AG04450 (cell line): ENCODE measurements at regions not wholly inside any gene's neighbourhood (a gene's known extent, or its start where the extent isn't known, plus 50 kb on each side); places are given as distances from the start of the nearest gene placed in this dataset.

ENCODE experiments used
- CTCF ChIA-PET: fragments of 300-600, 350-600 bp; formaldehyde crosslinking; extraction: SDS; loops from one replicate; lab custom pipeline; 2022; ENCODE audit warnings: antibody characterized with exemption, inconsistent platforms; lab: Charles Lee
- POLR2A ChIA-PET: fragments of 350-600 bp; formaldehyde crosslinking; extraction: SDS; loops from one replicate; lab custom pipeline; 2021; ENCODE audit warnings: antibody characterized with exemption, inconsistent platforms; lab: Yijun Ruan, JAX
- DNase-seq: peaks from one replicate; pipeline ENCODE4 v3.0.0-alpha.2; 2011; ENCODE audit warnings: low read depth, low spot score
- H3K27ac ChIP-seq: one replicate; pipeline ENCODE4 v1.5.1; 2012; ENCODE audit warnings: low read depth, low read length, control low read depth
- H3K27me3 ChIP-seq: one replicate; pipeline ENCODE4 v1.6.0; 2012; ENCODE audit warnings: low read length; ENCODE audit not compliant: control insufficient read depth, insufficient read depth
- H3K4me3 ChIP-seq: 2 replicates; pipeline ENCODE4 v1.5.1; 2011; ENCODE audit warnings: mild to moderate bottlenecking, low read depth, low read length, control low read depth
- H3K9me3 ChIP-seq: 2 replicates; pipeline ENCODE4 v1.5.1; 2012; ENCODE audit warnings: low read length; ENCODE audit not compliant: control insufficient read depth, insufficient read depth
- CTCF ChIP-seq: IDR thresholded peaks from 2 replicates; pipeline ENCODE4 v1.5.1; 2011; ENCODE audit warnings: low read depth, low read length, control low read depth, inconsistent platforms

GRCh38 chr3:80036176-80036575 is 268.4 kb upstream of the ROBO1 start:
- CTCF ChIA-PET = no interaction called here
- no peak for TF ChIP-seq CTCF
- no peak for DNase-seq
- Histone ChIP-seq H3K27me3 (no peaks in the 10 kb centered on the region), H3K4me3 (no peak overlapping the region), H3K9me3 (no peaks in the 10 kb centered on the region), H3K27ac (no peak overlapping the region)
- POLR2A ChIA-PET = no interaction called here

- H3K27ac ChIP-seq = no peak overlapping the region
- H3K9me3 ChIP-seq = no peaks in the 10 kb centered on the region
- TF ChIP-seq CTCF = no peak
- DNase-seq = no peak
- no peak overlapping the region for H3K4me3 ChIP-seq
- POLR2A ChIA-PET = no interaction called here
- CTCF ChIA-PET = no interaction called here
- H3K27me3 ChIP-seq = no peaks in the 10 kb centered on the region
Observed at GRCh38 chr3:80035021-80035420, 267.2 kb upstream of the ROBO1 start.

- ChIA-PET CTCF (no interaction called here), POLR2A (no interaction called here)
- Histone ChIP-seq H3K4me3 (no peak overlapping the region), H3K27me3 (no peaks in the 10 kb centered on the region), H3K9me3 (no peaks in the 10 kb centered on the region), H3K27ac (no peak overlapping the region)
- DNase-seq = no peak
- no peak for TF ChIP-seq CTCF
Observed at GRCh38 chr3:80023010-80023409, 255.2 kb upstream of the ROBO1 start.

GRCh38 chr3:80018375-80018774 is 250.6 kb upstream of the ROBO1 start:
- no peak for TF ChIP-seq CTCF
- Histone ChIP-seq H3K9me3 (no peaks in the 10 kb centered on the region), H3K27me3 (no peaks in the 10 kb centered on the region), H3K4me3 (no peak overlapping the region), H3K27ac (no peak overlapping the region)
- POLR2A ChIA-PET = no interaction called here
- CTCF ChIA-PET = no interaction called here
- DNase-seq = no peak

GRCh38 chr3:80017369-80017768 is 249.6 kb upstream of the ROBO1 start:
- no peak for TF ChIP-seq CTCF
- no peak for DNase-seq
- H3K4me3 ChIP-seq = no peak overlapping the region
- ChIA-PET POLR2A (no interaction called here), CTCF (no interaction called here)
- H3K27me3 ChIP-seq = no peaks in the 10 kb centered on the region
- no peak overlapping the region for H3K27ac ChIP-seq
- H3K9me3 ChIP-seq = no peaks in the 10 kb centered on the region
